ENCODE measurements at regions not wholly inside any gene's neighbourhood (a gene's known extent, or its start where the extent isn't known, plus 50 kb on each side); places are given as distances from the start of the nearest gene placed in this dataset.

DNA sequence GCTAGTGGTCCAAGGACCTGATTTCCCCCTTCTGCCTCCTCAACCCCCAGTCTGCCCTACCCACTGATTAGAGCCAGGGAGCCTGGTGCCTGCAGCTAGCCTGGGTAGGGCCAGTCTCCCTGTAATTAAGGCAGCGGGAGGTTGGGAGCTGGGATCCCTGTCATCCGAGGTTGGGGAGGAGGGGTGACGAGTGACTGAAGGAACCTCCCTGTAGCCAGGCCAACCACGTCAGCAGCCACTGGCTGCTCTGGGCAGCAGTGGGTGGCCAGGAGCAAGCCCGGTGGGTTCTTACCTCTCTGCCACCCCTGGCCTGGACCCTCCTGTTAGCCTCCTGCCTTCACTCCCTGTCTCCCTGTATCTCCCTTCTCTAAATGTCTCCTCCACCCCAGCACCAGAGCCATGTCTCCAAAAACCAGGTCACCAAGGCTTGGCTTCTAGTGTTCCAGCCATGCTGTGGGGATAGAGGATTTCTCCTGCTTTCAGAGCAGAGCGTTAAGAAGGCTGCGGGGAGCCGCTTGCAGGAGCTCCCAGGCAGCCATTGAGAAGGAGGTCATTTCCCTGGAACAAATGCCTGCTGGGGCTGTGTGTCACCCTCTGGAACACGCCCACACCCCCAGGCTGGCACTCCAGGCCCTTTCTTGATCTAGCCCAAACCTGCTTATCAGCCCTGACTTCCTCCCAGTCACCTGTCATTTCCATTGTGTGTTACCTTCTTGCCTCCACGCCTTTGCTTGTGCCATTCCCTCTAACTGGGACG lies 65.0 kb upstream of the GGTA1 start:
- Histone ChIP-seq H2BK12ac (ENCODE audit: insufficient read length, low read depth, low read length) (no peak overlapping the region), H3T11ph (ENCODE audit: low read length) (no peak overlapping the region), H3K27ac (ENCODE audit: insufficient read length, low read depth, low read length) (no peak overlapping the region), H2AFZ (ENCODE audit: low read length) (no peak overlapping the region), H3K9ac (ENCODE audit: extremely low read depth, insufficient read length, low read length) (no peak overlapping the region), H4K20me1 (ENCODE audit: control insufficient read depth, insufficient read depth, insufficient read length) (no peaks in the 10 kb centered on the region), H3K79me1 (ENCODE audit: insufficient read depth, low read depth, low read length, poor library complexity, severe bottlenecking) (no peaks in the 10 kb centered on the region), H2BK5ac (ENCODE audit: insufficient read length, low read length) (no peak overlapping the region), H3K4ac (ENCODE audit: low read depth, low read length) (no peak overlapping the region), H3K4me1 (ENCODE audit: insufficient read depth, low read length) (no peaks in the 10 kb centered on the region), H3K79me2 (ENCODE audit: insufficient read depth, low read length) (no peaks in the 10 kb centered on the region), H3K56ac (ENCODE audit: insufficient read length, low read depth, low read length) (no peak overlapping the region), H2AK5ac (ENCODE audit: insufficient read length, low read length) (no peak overlapping the region), H4K91ac (ENCODE audit: insufficient read length, low read depth, low read length) (no peak overlapping the region), H4K8ac (replicated peaks; ENCODE audit: insufficient read length, low read depth, low read length) (no peak overlapping the region), H2BK15ac (ENCODE audit: low read depth, low read length) (no peak overlapping the region), H2BK120ac (ENCODE audit: low read depth, low read length, poor library complexity, severe bottlenecking) (no peak overlapping the region), H4K5ac (ENCODE audit: insufficient read length, low read depth, low read length) (no peak overlapping the region), H3K23ac (ENCODE audit: insufficient read length, low read depth, low read length) (no peak overlapping the region), H3K18ac (ENCODE audit: insufficient read length, low read depth, low read length) (no peak overlapping the region), H3K27me3 (ENCODE audit: insufficient read depth, low read length) (no peaks in the 10 kb centered on the region), H3K23me2 (ENCODE audit: insufficient read length, low read depth, low read length, poor library complexity, severe bottlenecking) (no peaks in the 10 kb centered on the region), H2BK20ac (ENCODE audit: low read depth, low read length, poor library complexity, severe bottlenecking) (no peak overlapping the region), H3K14ac (ENCODE audit: insufficient read depth, low read length) (no peak overlapping the region; the same call in 1 of the 2 replicates), H3K9me3 (ENCODE audit: control insufficient read depth, low read depth, low read length) (no peaks in the 10 kb centered on the region), H3K4me2 (ENCODE audit: insufficient read depth, insufficient read length, low read length) (no peak overlapping the region)
- TF ChIP-seq, protein P1, sequence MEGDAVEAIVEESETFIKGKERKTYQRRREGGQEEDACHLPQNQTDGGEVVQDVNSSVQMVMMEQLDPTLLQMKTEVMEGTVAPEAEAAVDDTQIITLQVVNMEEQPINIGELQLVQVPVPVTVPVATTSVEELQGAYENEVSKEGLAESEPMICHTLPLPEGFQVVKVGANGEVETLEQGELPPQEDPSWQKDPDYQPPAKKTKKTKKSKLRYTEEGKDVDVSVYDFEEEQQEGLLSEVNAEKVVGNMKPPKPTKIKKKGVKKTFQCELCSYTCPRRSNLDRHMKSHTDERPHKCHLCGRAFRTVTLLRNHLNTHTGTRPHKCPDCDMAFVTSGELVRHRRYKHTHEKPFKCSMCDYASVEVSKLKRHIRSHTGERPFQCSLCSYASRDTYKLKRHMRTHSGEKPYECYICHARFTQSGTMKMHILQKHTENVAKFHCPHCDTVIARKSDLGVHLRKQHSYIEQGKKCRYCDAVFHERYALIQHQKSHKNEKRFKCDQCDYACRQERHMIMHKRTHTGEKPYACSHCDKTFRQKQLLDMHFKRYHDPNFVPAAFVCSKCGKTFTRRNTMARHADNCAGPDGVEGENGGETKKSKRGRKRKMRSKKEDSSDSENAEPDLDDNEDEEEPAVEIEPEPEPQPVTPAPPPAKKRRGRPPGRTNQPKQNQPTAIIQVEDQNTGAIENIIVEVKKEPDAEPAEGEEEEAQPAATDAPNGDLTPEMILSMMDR (conservative IDR thresholded peaks at IDR 0.05) = no peak
- WGBS (ENCODE audit: extremely low coverage, insufficient read length, low lambda C conversion rate) = no CpG with 5 or more reads among the region's 11 CpGs
- no peak for DNase-seq
- Mint-ChIP-seq H3K9me3 (no peaks in the 10 kb centered on the region; a peak in 1 of 5 replicates), H3K4me1 (peaks cover 2 to 34% of the 10 kb centered on the region in 2 experiments; a peak in 2 of 4 replicates), H3K27me3 (ENCODE audit: low read depth) (peaks cover 19% of the 10 kb centered on the region), H3K36me3 (ENCODE audit: insufficient read depth in 1 of 3, low read depth in 3 of 3) (no peaks in the 10 kb centered on the region; a peak in 1 of 7 replicates), H3K27ac (no peak overlapping the region; a peak in 1 of 7 replicates), H3K4me3 (no peak overlapping the region)
